Common myeloid progenitor, CD34-positive (primary cell): ENCODE measurements at regions not wholly inside any gene's neighbourhood (a gene's known extent, or its start where the extent isn't known, plus 50 kb on each side); places are given as distances from the start of the nearest gene placed in this dataset.

Source experiments
- CTCF ChIA-PET: fragments of 350-600 bp; sonication (Branson Sonifier 250); formaldehyde crosslinking; loops from one replicate; lab custom pipeline; 2021; ENCODE audit warnings: antibody characterized with exemption; lab: Charles Lee
- POLR2A ChIA-PET: fragments of 350-600 bp; sonication (Branson Sonifier 250); formaldehyde crosslinking; loops from one replicate; lab custom pipeline; 2021; ENCODE audit warnings: antibody characterized with exemption; lab: Charles Lee
- DNase-seq, 3 donors: peaks; one replicate each; pipeline versions ENCODE4 v3.0.0 to v3.0.0-alpha.2; 2013
- H3K27ac ChIP-seq, 2 experiments: 1 replicate in 1 of 2; 2 replicates in 1 of 2; pipeline ENCODE4 v1.7.0; 2013; ENCODE audit warnings: inconsistent platforms in 2 of 2, low read length in 2 of 2, mild to moderate bottlenecking in 2 of 2, low read depth in 1 of 2, moderate library complexity in 1 of 2; ENCODE audit not compliant: severe bottlenecking in 2 of 2, insufficient read depth in 1 of 2, poor library complexity in 1 of 2
- H3K27me3 ChIP-seq, 5 experiments: replicated peaks in 2 of 5; 1 replicate in 3 of 5; 2 replicates in 2 of 5; pipeline versions ENCODE4 v1.6.1 to v1.7.0; 2013; ENCODE audit warnings: low read length in 4 of 5, mild to moderate bottlenecking in 2 of 5, moderate library complexity in 2 of 5, inconsistent platforms in 1 of 5; ENCODE audit not compliant: insufficient read depth in 5 of 5, control insufficient read depth in 4 of 5
- H3K36me3 ChIP-seq, 4 experiments: 1 replicate in 2 of 4; 2 replicates in 2 of 4; pipeline versions ENCODE4 v1.6.1 to v1.7.0; 2013; ENCODE audit warnings: low read length in 3 of 4, control low read depth in 1 of 4, mild to moderate bottlenecking in 1 of 4; ENCODE audit not compliant: control insufficient read depth in 4 of 4, insufficient read depth in 4 of 4
- H3K4me1 ChIP-seq, 4 experiments: 1 replicate in 3 of 4; 2 replicates in 1 of 4; pipeline versions ENCODE4 v1.6.1 to v1.7.1; 2013; ENCODE audit warnings: low read length in 3 of 4, mild to moderate bottlenecking in 3 of 4, control low read depth in 1 of 4, inconsistent platforms in 1 of 4, moderate library complexity in 1 of 4; ENCODE audit not compliant: control insufficient read depth in 4 of 4, insufficient read depth in 4 of 4; ENCODE audit errors: control extremely low read depth in 1 of 4
- H3K4me3 ChIP-seq, 7 experiments: 1 replicate in 4 of 7; 2 replicates in 3 of 7; pipeline versions ENCODE4 v1.5.1 to v1.7.0; 2013; ENCODE audit warnings: mild to moderate bottlenecking in 7 of 7, low read length in 6 of 7, moderate library complexity in 6 of 7, inconsistent platforms in 2 of 7, low read depth in 2 of 7, control low read depth in 1 of 7; ENCODE audit not compliant: insufficient read depth in 4 of 7, control insufficient read depth in 1 of 7; ENCODE audit errors: extremely low read depth in 1 of 7
- H3K9me3 ChIP-seq, 5 experiments: 1 replicate in 4 of 5; 2 replicates in 1 of 5; pipeline versions ENCODE4 v1.6.1 to v1.7.1; 2013; ENCODE audit warnings: low read length in 4 of 5, mild to moderate bottlenecking in 2 of 5, inconsistent platforms in 1 of 5, low read depth in 1 of 5, moderate library complexity in 1 of 5; ENCODE audit not compliant: control insufficient read depth in 4 of 5, insufficient read depth in 2 of 5; ENCODE audit errors: control extremely low read depth in 1 of 5
- WGBS: methylation state at CpG from one replicate; pipeline ENCODE4 v1.1.5; 2013; ENCODE audit not compliant: insufficient coverage; 5-methylcytosine and 5-hydroxymethylcytosine counted together

GRCh38 chr18:23401400-23402347 lies 51.4 kb upstream of the RIOK3 start:
- 88% methylated on average over 5 of the region's 10 CpGs for WGBS
- H3K9me3 ChIP-seq = no peaks in the 10 kb centered on the region
- ChIA-PET POLR2A (interaction anchor here (0.6 kb wide), 1 partner anchor 98 kb away, joined by 3 read pairs; no protein-coding TSS in a partner anchor), CTCF (interaction anchor here (1.1 to 1.2 kb wide), 2 partner anchors 10 to 43 kb away, joined by 3 to 4 read pairs; no protein-coding TSS in a partner anchor)
- DNase-seq = no peak
- H3K4me3 ChIP-seq = no peak overlapping the region
- no peaks in the 10 kb centered on the region for H3K4me1 ChIP-seq
- no peak overlapping the region for H3K27ac ChIP-seq
- no peaks in the 10 kb centered on the region for H3K27me3 ChIP-seq
- H3K36me3 ChIP-seq = peaks cover 0 to 3% (median 0%) of the 10 kb centered on the region in 4 experiments
